Coronary artery (tissue), 2 donors: ENCODE measurements at regions not wholly inside any gene's neighbourhood (a gene's known extent, or its start where the extent isn't known, plus 50 kb on each side); places are given as distances from the start of the nearest gene placed in this dataset.
"Not testable (repeated sequence)": the region's sequence is repeated elsewhere in the genome, so short reads cannot be mapped to it uniquely, and the experiment has no call there.

Experiments
- DNase-seq: peaks from one replicate; pipeline ENCODE4 v3.0.0-alpha.2; 2017; ENCODE audit warnings: low spot score
- H3K27ac ChIP-seq, 2 donors: fragments of 200-600 bp; sonication (generic); one replicate each; pipeline ENCODE4 v1.5.1; 2016 to 2019
- H3K4me3 ChIP-seq: fragments of 200-600 bp; sonication (generic); 2 replicates; pipeline ENCODE4 v1.5.1; 2016; ENCODE audit warnings: mild to moderate bottlenecking, moderate library complexity
- TF ChIP-seq, protein P1 (sequence below): fragments of 200-600 bp; sonication (generic); IDR thresholded peaks from one replicate; pipeline ENCODE4 v1.5.1; 2019; ENCODE audit warnings: antibody characterized with exemption

DNA sequence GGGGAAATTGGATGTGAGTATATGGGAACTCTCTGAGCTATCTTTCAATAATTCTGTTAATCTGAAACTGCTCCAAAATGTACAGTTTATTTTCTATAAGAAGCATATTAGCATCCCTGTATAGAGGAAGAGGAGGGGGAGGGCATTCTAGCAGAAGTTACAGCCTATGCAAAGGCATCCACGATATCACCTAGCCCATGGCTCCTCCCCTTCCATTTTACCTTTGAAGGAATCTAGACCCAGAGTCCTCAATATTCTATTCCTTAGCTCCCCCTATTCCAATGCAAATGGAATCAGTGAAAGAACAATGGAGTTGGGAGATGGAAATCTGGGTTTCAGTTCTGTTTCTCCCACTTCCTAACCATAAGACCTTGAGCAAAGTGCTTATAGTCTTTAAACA, 132.9 kb upstream of the IFNE start:
- Histone ChIP-seq H3K4me3 (no peak overlapping the region), H3K27ac (no peak overlapping the region)
- DNase-seq, result no peak
- TF ChIP-seq, protein P1, sequence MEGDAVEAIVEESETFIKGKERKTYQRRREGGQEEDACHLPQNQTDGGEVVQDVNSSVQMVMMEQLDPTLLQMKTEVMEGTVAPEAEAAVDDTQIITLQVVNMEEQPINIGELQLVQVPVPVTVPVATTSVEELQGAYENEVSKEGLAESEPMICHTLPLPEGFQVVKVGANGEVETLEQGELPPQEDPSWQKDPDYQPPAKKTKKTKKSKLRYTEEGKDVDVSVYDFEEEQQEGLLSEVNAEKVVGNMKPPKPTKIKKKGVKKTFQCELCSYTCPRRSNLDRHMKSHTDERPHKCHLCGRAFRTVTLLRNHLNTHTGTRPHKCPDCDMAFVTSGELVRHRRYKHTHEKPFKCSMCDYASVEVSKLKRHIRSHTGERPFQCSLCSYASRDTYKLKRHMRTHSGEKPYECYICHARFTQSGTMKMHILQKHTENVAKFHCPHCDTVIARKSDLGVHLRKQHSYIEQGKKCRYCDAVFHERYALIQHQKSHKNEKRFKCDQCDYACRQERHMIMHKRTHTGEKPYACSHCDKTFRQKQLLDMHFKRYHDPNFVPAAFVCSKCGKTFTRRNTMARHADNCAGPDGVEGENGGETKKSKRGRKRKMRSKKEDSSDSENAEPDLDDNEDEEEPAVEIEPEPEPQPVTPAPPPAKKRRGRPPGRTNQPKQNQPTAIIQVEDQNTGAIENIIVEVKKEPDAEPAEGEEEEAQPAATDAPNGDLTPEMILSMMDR, result no peak

DNA sequence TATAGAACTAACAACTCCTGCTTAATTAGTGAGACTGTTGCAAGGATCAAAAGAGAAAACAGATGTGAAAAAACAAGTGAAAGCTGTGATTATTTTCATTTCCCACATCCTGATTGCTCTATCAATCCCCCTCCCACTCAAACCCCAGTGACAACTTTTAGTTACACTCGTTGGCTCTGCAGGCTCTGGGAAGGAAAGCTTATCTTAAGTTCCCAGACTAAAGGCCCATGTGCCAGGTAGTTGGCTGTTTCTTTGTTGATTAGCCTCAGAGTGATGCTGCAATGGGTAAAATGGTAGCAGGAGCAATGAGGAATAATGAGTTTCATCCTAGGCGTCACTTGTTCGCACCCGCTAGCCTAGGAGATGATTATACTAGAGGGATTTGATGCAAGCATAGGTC, 133.3 kb upstream of the IFNE start:
- TF ChIP-seq, protein P1, result no peak
- no peak for DNase-seq
- H3K4me3 ChIP-seq, result no peak overlapping the region
- no peak overlapping the region for H3K27ac ChIP-seq

DNA sequence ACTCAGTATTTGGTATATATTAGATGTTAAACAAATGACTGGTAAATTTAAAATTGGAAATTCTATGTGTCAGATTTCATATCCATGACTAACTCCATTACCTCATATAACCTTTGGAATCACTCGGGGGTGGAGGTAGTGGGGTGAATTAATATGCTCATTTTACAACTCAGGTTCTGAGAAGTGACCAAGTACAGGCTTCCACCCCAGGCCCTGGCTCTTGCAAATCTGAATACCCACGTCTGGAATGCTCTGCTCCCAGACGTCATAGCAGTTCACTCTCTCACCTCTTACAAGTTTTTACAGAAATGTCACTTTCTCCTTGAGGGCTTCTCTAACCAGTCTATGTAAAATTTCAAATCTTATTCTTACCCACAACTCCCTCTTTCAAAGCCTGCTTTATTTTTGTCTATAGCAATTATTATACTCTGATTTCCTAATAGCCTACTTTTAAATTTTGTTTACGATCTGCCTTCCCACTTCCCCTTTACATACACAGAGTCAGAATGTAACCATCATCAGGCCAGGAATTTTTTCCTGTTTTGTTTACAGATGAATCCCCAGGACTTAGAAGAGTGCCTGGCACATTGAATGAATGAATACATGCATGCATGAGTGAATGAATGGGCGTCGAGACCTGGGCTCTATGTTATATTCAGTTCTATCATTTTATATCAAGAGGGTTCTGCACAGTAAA, 134.1 kb upstream of the IFNE start:
- Histone ChIP-seq H3K27ac (no peak overlapping the region), H3K4me3 (no peak overlapping the region)
- no peak for DNase-seq
- TF ChIP-seq, protein P1, result no peak

DNA sequence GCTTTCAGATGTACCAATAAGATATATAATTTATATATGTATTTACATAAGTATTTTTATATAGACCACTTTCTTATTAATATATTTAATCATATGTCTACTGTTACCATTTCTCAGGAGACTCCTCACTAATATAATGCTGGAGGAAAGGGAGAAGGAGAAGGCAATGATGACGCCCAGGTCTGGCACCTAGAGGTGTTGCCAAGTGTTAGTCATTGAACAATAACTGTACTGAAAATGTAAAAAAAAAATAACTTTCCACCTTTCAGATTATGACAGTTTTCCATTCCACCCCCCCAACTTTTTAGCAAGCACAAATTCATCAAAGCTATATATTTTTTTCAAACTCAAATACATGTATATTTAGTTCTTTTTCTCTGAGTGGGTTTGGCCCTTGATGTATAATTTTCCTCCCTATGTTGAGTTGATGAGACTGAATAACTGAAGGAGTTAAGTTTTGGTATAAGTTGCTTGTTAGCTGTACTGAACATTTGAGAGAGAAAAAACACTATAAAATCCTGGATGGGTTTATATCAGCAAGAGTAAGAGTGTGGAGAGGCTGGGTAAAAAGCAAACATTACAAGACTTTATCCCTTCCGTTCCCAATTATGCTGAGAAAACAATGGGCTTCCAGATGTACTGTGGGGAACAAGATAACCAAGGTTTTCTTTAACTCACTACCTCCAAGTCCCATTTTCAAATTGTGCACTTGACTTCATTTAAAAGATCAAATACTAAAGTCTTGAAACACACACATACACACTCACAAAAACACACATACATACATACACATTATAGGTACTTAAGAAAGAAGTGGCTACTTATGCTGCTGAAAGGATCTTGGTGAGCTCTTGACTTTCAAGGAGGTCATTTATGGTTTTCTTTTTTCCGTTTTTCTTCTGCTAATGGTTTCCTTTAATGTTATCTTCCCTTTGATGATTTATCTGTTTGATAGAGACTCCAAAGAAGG, 142.8 kb upstream of the IFNE start:
- no peak for DNase-seq
- Histone ChIP-seq H3K4me3 (no peak overlapping the region), H3K27ac (no peak overlapping the region)
- TF ChIP-seq, protein P1, result no peak

DNA sequence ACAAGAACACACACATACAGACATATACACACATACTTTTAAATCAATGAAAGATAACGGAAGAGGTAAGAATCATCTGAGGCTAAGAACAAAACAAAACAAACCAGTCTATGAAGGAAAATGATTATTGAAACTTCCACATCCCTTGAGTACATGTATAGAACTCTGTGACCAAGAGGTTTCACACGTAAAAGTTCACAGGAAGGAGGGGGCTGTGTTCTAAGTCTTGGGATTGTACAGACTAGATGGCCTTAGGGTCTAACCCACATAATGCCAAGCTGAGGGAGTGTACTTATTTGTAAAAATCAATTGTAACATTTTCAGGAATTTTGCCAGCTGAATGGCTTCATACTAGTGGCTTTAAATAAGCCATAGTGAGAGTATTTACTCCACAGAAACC, 144.4 kb upstream of the IFNE start:
- TF ChIP-seq, protein P1, result no peak
- Histone ChIP-seq H3K4me3 (no peak overlapping the region), H3K27ac (no peak overlapping the region)
- DNase-seq, result no peak

DNA sequence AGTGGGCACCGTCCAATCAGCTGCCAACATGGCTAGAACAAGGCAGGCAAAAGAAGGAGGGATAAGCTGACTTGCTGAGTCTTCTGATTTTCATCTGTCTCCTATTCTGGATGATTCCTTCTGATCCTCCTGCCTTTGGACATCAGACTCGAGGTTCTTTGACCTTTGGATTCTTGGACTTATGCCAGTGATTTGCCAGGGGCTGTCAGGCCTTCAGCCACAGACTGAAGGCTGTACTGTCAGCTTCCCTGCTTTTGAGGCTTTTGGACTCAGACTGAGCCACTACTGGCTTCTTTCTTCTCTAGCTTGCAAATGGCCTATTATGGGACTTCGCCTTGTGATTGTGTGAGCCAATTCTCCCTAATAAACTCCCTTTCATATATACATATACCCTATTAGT, 146.8 kb upstream of the IFNE start:
- H3K4me3 ChIP-seq, H3K27ac ChIP-seq, DNase-seq: not testable (repeated sequence)

DNA sequence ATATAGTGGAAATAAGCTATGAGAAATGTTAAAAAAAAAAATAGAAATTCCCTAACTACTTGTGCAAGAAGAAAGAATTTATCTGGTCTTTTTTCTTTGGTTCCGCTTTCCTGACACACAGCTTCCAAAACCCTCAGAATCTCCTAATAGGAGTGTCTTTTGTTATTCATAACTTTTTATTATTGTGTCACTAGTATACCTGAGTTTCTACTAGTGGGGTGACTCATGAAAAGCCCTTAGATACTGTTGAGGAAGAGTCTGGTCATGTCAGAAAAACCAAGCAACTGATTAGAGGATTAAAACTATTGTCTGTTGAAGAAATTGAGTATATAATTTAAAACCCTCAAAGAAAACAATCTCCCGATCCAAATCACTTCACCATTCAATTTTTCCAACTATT, 152.8 kb upstream of the IFNE start:
- DNase-seq, result no peak
- TF ChIP-seq, protein P1, result no peak
- no peak overlapping the region for H3K4me3 ChIP-seq

More for the DNA sequence above, 152.8 kb upstream of the IFNE start:
- H3K27ac ChIP-seq, result no peak overlapping the region
